H1 (cell line): ENCODE measurements at regions not wholly inside any gene's neighbourhood (a gene's known extent, or its start where the extent isn't known, plus 50 kb on each side); places are given as distances from the start of the nearest gene placed in this dataset.

Experiments
- CTCF ChIA-PET: fragments of 300-600 bp; sonication (Branson Sonifier 250); formaldehyde crosslinking; loops from one replicate; lab custom pipeline; 2021; ENCODE audit not compliant: partially characterized antibody; lab: Charles Lee
- POLR2A ChIA-PET: fragments of 300-600 bp; sonication (Branson Sonifier 250); formaldehyde crosslinking; loops from one replicate; lab custom pipeline; 2021; ENCODE audit warnings: inconsistent platforms; ENCODE audit not compliant: partially characterized antibody; lab: Charles Lee
- DNase-seq, 2 experiments: peaks; one replicate each; pipeline versions ENCODE4 v3.0.0 to v3.0.0-alpha.2; 2010 to 2022; ENCODE audit warnings: low spot score in 2 of 2, low read depth in 1 of 2, mixed read lengths in 1 of 2
- FAIRE-seq: peaks from 2 replicates; lab custom pipeline; 2011; peaks lifted over from hg19 to GRCh38; lab: Jason Lieb, UNC
- H2AFZ ChIP-seq: 2 replicates; pipeline ENCODE4 v1.8.1; 2012; ENCODE audit warnings: low read length, inconsistent platforms
- H2AK5ac ChIP-seq: 2 replicates; pipeline ENCODE4 v1.6.1; 2013; ENCODE audit warnings: low read depth, low read length
- H2BK120ac ChIP-seq: replicated peaks from 2 replicates; pipeline ENCODE3; 2013; ENCODE audit warnings: low read depth, low read length, inconsistent platforms
- H2BK12ac ChIP-seq: 2 replicates; pipeline ENCODE4 v1.6.1; 2013; ENCODE audit warnings: low read depth, low read length
- H2BK15ac ChIP-seq: 2 replicates; pipeline ENCODE4 v1.6.1; 2013; ENCODE audit warnings: low read length
- H2BK20ac ChIP-seq: 2 replicates; pipeline ENCODE4 v1.6.1; 2013; ENCODE audit warnings: low read length
- H2BK5ac ChIP-seq: 2 replicates; pipeline ENCODE4 v1.6.1; 2013; ENCODE audit warnings: low read depth, low read length
- H3K14ac ChIP-seq: 2 replicates; pipeline ENCODE4 v1.6.1; 2013; ENCODE audit warnings: inconsistent platforms; ENCODE audit not compliant: insufficient read length
- H3K18ac ChIP-seq: 2 replicates; pipeline ENCODE4 v1.6.1; 2013; ENCODE audit warnings: low read length; ENCODE audit errors: extremely low read depth
- H3K23ac ChIP-seq: 2 replicates; pipeline ENCODE4 v1.6.1; 2013; ENCODE audit warnings: inconsistent platforms; ENCODE audit not compliant: insufficient read length
- H3K23me2 ChIP-seq: 2 replicates; pipeline ENCODE4 v1.6.1; 2013; ENCODE audit warnings: low read depth, low read length
- H3K27ac ChIP-seq: 2 replicates; pipeline ENCODE4 v1.6.1; 2011; ENCODE audit warnings: low read depth, low read length, inconsistent platforms
- H3K27me3 ChIP-seq, 4 experiments: replicated peaks in 1 of 4; 1 replicate in 1 of 4; 2 replicates in 3 of 4; pipeline versions ENCODE4 v1.6.1 to v1.8.1; 2011 to 2013; ENCODE audit warnings: low read length in 3 of 4, mild to moderate bottlenecking in 3 of 4, inconsistent platforms in 2 of 4, mixed read lengths in 2 of 4, moderate library complexity in 1 of 4; ENCODE audit not compliant: control insufficient read depth in 3 of 4, insufficient read depth in 3 of 4; ENCODE audit errors: extremely low read depth in 1 of 4
- H3K36me3 ChIP-seq, 4 experiments: 2 replicates each; pipeline versions ENCODE4 v1.6.1 to v1.8.1; 2011 to 2013; ENCODE audit warnings: mild to moderate bottlenecking in 4 of 4, low read length in 3 of 4, moderate library complexity in 2 of 4, control low read depth in 1 of 4, inconsistent platforms in 1 of 4; ENCODE audit not compliant: insufficient read depth in 4 of 4, control insufficient read depth in 2 of 4
- H3K4ac ChIP-seq: replicated peaks from 2 replicates; pipeline ENCODE3; 2013; ENCODE audit warnings: low read length, low read depth, mixed read lengths, inconsistent platforms; ENCODE audit not compliant: insufficient read length
- H3K4me1 ChIP-seq, 4 experiments: replicated peaks in 1 of 4; 1 replicate in 1 of 4; 2 replicates in 3 of 4; pipeline versions ENCODE4 v1.6.1 to v1.8.1; 2011 to 2013; ENCODE audit warnings: low read length in 3 of 4, inconsistent platforms in 2 of 4, mixed read lengths in 1 of 4; ENCODE audit not compliant: insufficient read depth in 4 of 4, control insufficient read depth in 3 of 4
- H3K4me2 ChIP-seq, 2 experiments: 2 replicates each; pipeline versions ENCODE4 v1.6.1 to v1.8.1; 2011 to 2013; ENCODE audit warnings: low read depth in 2 of 2, low read length in 2 of 2, control low read depth in 1 of 2, inconsistent platforms in 1 of 2, mild to moderate bottlenecking in 1 of 2; ENCODE audit not compliant: insufficient read depth in 1 of 2
- H3K4me3 ChIP-seq, 4 experiments: fragments of 200-600, 300-600 bp in 1 of 4; sonication (generic), shearing (Covaris generic), sonication (Bioruptor Twin) in 1 of 4; 2 replicates each; pipeline versions ENCODE4 v1.5.1 to v1.8.1; 2011 to 2016; ENCODE audit warnings: low read length in 4 of 4, low read depth in 3 of 4, control low read depth in 2 of 4, inconsistent platforms in 2 of 4, mild to moderate bottlenecking in 2 of 4, mixed read lengths in 1 of 4, moderate library complexity in 1 of 4; ENCODE audit not compliant: insufficient read depth in 2 of 4; ENCODE audit errors: extremely low read depth in 1 of 4
- H3K56ac ChIP-seq: replicated peaks from 2 replicates; pipeline ENCODE3; 2013; ENCODE audit warnings: low read depth, mild to moderate bottlenecking, mixed read lengths, low read length, inconsistent platforms; ENCODE audit not compliant: insufficient read length
- H3K79me1 ChIP-seq: 2 replicates; pipeline ENCODE4 v1.6.1; 2013; ENCODE audit warnings: low read depth, low read length, control low read depth
- H3K79me2 ChIP-seq, 2 experiments: 2 replicates each; pipeline versions ENCODE4 v1.6.1 to v1.8.1; 2012 to 2013; ENCODE audit warnings: low read length in 2 of 2, mild to moderate bottlenecking in 2 of 2, inconsistent platforms in 1 of 2; ENCODE audit not compliant: insufficient read depth in 2 of 2, control insufficient read depth in 1 of 2
- H3K9ac ChIP-seq, 4 experiments: replicated peaks in 1 of 4; 1 replicate in 1 of 4; 2 replicates in 3 of 4; pipeline versions ENCODE4 v1.6.1 to v1.8.1; 2011 to 2013; ENCODE audit warnings: low read depth in 3 of 4, low read length in 3 of 4, control low read depth in 2 of 4, mild to moderate bottlenecking in 2 of 4, moderate library complexity in 2 of 4, inconsistent platforms in 1 of 4; ENCODE audit errors: extremely low read depth in 1 of 4
- H3K9me3 ChIP-seq, 2 experiments: 2 replicates each; pipeline versions ENCODE4 v1.6.1 to v1.8.1; 2012 to 2013; ENCODE audit warnings: mild to moderate bottlenecking in 2 of 2, moderate library complexity in 2 of 2, control low read depth in 1 of 2, inconsistent platforms in 1 of 2, low read depth in 1 of 2, low read length in 1 of 2, mixed read lengths in 1 of 2; ENCODE audit not compliant: insufficient read depth in 2 of 2
- H4K20me1 ChIP-seq, 2 experiments: replicated peaks in 1 of 2; 2 replicates each; pipeline versions ENCODE3 to v1.8.1; 2011 to 2013; ENCODE audit warnings: inconsistent platforms in 2 of 2, low read length in 2 of 2, mild to moderate bottlenecking in 1 of 2; ENCODE audit not compliant: insufficient read depth in 2 of 2, control insufficient read depth in 1 of 2
- H4K5ac ChIP-seq: 2 replicates; pipeline ENCODE4 v1.6.1; 2013; ENCODE audit warnings: low read length, low read depth, mixed read lengths, inconsistent platforms; ENCODE audit not compliant: insufficient read length
- H4K8ac ChIP-seq: 2 replicates; pipeline ENCODE4 v1.8.0; 2013; ENCODE audit warnings: mild to moderate bottlenecking, moderate library complexity, low read length, inconsistent platforms; ENCODE audit not compliant: insufficient read depth; ENCODE audit errors: extremely low read depth
- H4K91ac ChIP-seq: replicated peaks from 2 replicates; pipeline ENCODE3; 2013; ENCODE audit warnings: low read length, mixed read lengths, inconsistent platforms; ENCODE audit not compliant: insufficient read length
- CREB1 ChIP-seq: IDR thresholded peaks from 2 replicates; pipeline ENCODE4 v1.6.1; 2012; ENCODE audit warnings: inconsistent platforms
- EZH2 ChIP-seq: fragments of 200-600 bp; sonication (generic); IDR thresholded peaks from 2 replicates; pipeline ENCODE4 v1.7.1; 2012; ENCODE audit warnings: low read depth, mild to moderate bottlenecking, moderate library complexity, low read length, inconsistent platforms; ENCODE audit not compliant: severe bottlenecking
- FOSL1 ChIP-seq: IDR thresholded peaks from 2 replicates; pipeline ENCODE4 v1.6.1; 2011; ENCODE audit warnings: mild to moderate bottlenecking, low read depth, low read length, moderate library complexity; ENCODE audit not compliant: insufficient read depth
- GTF2F1 ChIP-seq: IDR thresholded peaks from 2 replicates; pipeline ENCODE4 v1.6.1; 2012; ENCODE audit warnings: low read depth, low read length, improper control_type of control experiment, borderline replicate concordance
- KDM4A ChIP-seq: IDR thresholded peaks from one replicate; pipeline ENCODE4 v1.7.1; 2012; ENCODE audit warnings: low read depth, mild to moderate bottlenecking, moderate library complexity, low read length, inconsistent platforms; ENCODE audit not compliant: severe bottlenecking
- NRF1 ChIP-seq: IDR thresholded peaks from 2 replicates; pipeline ENCODE4 v1.6.1; 2011; ENCODE audit warnings: mild to moderate bottlenecking, low read depth, low read length, improper control_type of control experiment
- PHF8 ChIP-seq: fragments of 200-600 bp; sonication (generic); conservative IDR thresholded peaks from 2 replicates; pipeline ENCODE4 v1.7.1; 2012; ENCODE audit warnings: low read depth, mild to moderate bottlenecking, inconsistent platforms, low read length, moderate library complexity
- SIRT6 ChIP-seq: IDR thresholded peaks from one replicate; pipeline ENCODE4 v1.7.1; 2012; ENCODE audit warnings: low read length, inconsistent platforms
- SP1 ChIP-seq: IDR thresholded peaks from 2 replicates; pipeline ENCODE4 v1.6.1; 2011; ENCODE audit warnings: low read depth, low read length
- SP4 ChIP-seq: IDR thresholded peaks from 2 replicates; pipeline ENCODE4 v1.6.1; 2012; ENCODE audit warnings: low read length, inconsistent platforms
- ZNF274 ChIP-seq: IDR thresholded peaks from 2 replicates; pipeline ENCODE4 v1.7.0; 2012; ENCODE audit warnings: low read length, borderline replicate concordance; ENCODE audit errors: extremely low read depth
- WGBS, 2 experiments: shearing (Covaris generic) in 1 of 2; methylation state at CpG; one replicate each; pipeline versions ENCODE4 v1.1.6 to v1.1.7; 2013 to 2015; ENCODE audit warnings: low lambda C conversion rate in 2 of 2, mixed read lengths in 2 of 2, inconsistent platforms in 1 of 2, low coverage in 1 of 2, missing lambda C conversion rate in 1 of 2; ENCODE audit not compliant: insufficient replicate concordance in 2 of 2, insufficient coverage in 1 of 2, insufficient read length in 1 of 2; ENCODE audit errors: extremely low coverage in 1 of 2, missing lambda C conversion rate in 1 of 2; 5-methylcytosine and 5-hydroxymethylcytosine counted together
- TF ChIP-seq, protein P1 (sequence below): IDR thresholded peaks from 2 replicates; pipeline ENCODE4 v1.6.1; 2011; ENCODE audit warnings: low read length, improper control_type of control experiment

DNA sequence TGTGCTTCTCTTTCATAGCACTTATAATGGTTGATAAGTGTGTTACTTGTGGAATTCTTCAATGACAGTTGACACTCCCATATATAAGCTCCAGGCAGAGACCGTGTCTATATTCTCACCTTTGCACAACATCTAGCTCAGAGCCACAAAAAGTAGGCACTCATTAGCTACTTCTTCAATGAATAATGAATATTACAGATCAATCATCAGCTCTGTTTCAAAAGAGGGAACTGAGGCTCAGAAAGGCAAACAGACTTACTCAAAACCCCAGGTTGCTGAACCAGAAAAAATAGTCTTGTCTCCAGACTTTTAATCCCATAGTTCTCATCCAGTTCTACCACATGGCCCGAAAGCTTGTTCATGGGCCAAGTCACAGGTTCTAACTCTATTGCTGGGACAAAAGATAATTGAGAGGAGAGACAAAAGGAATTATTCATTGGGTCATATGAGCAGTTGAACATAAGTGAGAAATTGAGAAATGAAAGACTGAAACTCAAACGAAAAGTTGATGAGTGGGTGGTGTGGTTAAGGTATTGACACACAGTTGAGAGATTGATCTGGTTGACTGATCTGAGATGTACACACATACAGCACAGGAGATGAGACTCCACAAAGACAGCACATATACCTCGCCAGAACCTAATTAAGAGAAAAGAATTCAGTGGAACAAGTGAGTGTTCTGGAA lies 381.6 kb downstream of the EFNA5 start:
- Histone ChIP-seq H3K27ac (no peak overlapping the region), H2BK15ac (no peak overlapping the region), H3K56ac (no peak overlapping the region), H3K9ac (no peak overlapping the region), H2BK20ac (no peak overlapping the region), H4K5ac (no peak overlapping the region), H3K9me3 (0 out of 4 replicates have a peak, but pooled peaks cover 0 to 2% of the 10 kb centered on the region in 2 experiments), H3K18ac (no peak overlapping the region), H4K91ac (no peak overlapping the region), H4K8ac (no peak overlapping the region), H3K4me3 (no peak overlapping the region), H3K4me2 (no peak overlapping the region), H2BK5ac (no peak overlapping the region), H3K4ac (no peak overlapping the region), H3K36me3 (no peaks in the 10 kb centered on the region), H2AK5ac (no peak overlapping the region), H3K79me2 (0 out of 4 replicates have a peak, but pooled peaks cover 0 to 2% of the 10 kb centered on the region in 2 experiments), H3K23me2 (no peaks in the 10 kb centered on the region), H3K79me1 (no peaks in the 10 kb centered on the region), H2BK12ac (no peak overlapping the region), H3K14ac (no peak overlapping the region), H3K27me3 (no peaks in the 10 kb centered on the region; a peak in 1 of 7 replicates), H3K4me1 (no peaks in the 10 kb centered on the region), H2AFZ (no peak overlapping the region), H4K20me1 (no peaks in the 10 kb centered on the region), H2BK120ac (no peak overlapping the region), H3K23ac (no peak overlapping the region)
- CTCF ChIA-PET = no interaction called here
- FAIRE-seq (no peak), DNase-seq (no peak)
- POLR2A ChIA-PET = no interaction called here
- WGBS, 2 experiments = 89% methylated on average over 4 of the region's 4 CpGs; no CpG with 5 or more reads in 1 of the 2 experiments
- TF ChIP-seq PHF8 (no peak), SP1 (no peak), SIRT6 (no peak), NRF1 (no peak), FOSL1 (no peak), SP4 (no peak), KDM4A (no peak), ZNF274 (no peak), GTF2F1 (no peak), CREB1 (no peak), EZH2 (no peak)
- TF ChIP-seq, protein P1, sequence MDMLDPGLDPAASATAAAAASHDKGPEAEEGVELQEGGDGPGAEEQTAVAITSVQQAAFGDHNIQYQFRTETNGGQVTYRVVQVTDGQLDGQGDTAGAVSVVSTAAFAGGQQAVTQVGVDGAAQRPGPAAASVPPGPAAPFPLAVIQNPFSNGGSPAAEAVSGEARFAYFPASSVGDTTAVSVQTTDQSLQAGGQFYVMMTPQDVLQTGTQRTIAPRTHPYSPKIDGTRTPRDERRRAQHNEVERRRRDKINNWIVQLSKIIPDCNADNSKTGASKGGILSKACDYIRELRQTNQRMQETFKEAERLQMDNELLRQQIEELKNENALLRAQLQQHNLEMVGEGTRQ = no peak
